GM06990 (cell line): ENCODE measurements at regions not wholly inside any gene's neighbourhood (a gene's known extent, or its start where the extent isn't known, plus 50 kb on each side); places are given as distances from the start of the nearest gene placed in this dataset.

ENCODE experiments used
- DNase-seq: peaks from one replicate; pipeline ENCODE4 v3.0.0-alpha.2; 2011; ENCODE audit not compliant: insufficient read length; ENCODE audit errors: extremely low read depth
- H3K27me3 ChIP-seq: replicated peaks from 2 replicates; pipeline ENCODE4 v1.6.0; 2011; ENCODE audit warnings: low read length; ENCODE audit not compliant: control insufficient read depth, insufficient read depth
- H3K36me3 ChIP-seq: 2 replicates; pipeline ENCODE4 v1.5.1; 2011; ENCODE audit warnings: low read length; ENCODE audit not compliant: control insufficient read depth, insufficient read depth
- H3K4me3 ChIP-seq: replicated peaks from 2 replicates; pipeline ENCODE4 v1.5.1; 2011; ENCODE audit warnings: low read depth, mild to moderate bottlenecking, control low read depth, low read length
- TF ChIP-seq, protein P1 (sequence below): IDR thresholded peaks from 2 replicates; pipeline ENCODE4 v1.5.1; 2011; ENCODE audit warnings: low read length, control low read depth, mild to moderate bottlenecking, inconsistent platforms; ENCODE audit not compliant: insufficient read depth, poor library complexity, severe bottlenecking

GRCh38 chr9:87233899-87234455, 263.7 kb upstream of the DAPK1 start:
- Histone ChIP-seq H3K27me3 (no peaks in the 10 kb centered on the region; the same call in 1 of the 2 replicates), H3K36me3 (no peaks in the 10 kb centered on the region), H3K4me3 (no peak overlapping the region)
- DNase-seq: no peak
- TF ChIP-seq, protein P1, sequence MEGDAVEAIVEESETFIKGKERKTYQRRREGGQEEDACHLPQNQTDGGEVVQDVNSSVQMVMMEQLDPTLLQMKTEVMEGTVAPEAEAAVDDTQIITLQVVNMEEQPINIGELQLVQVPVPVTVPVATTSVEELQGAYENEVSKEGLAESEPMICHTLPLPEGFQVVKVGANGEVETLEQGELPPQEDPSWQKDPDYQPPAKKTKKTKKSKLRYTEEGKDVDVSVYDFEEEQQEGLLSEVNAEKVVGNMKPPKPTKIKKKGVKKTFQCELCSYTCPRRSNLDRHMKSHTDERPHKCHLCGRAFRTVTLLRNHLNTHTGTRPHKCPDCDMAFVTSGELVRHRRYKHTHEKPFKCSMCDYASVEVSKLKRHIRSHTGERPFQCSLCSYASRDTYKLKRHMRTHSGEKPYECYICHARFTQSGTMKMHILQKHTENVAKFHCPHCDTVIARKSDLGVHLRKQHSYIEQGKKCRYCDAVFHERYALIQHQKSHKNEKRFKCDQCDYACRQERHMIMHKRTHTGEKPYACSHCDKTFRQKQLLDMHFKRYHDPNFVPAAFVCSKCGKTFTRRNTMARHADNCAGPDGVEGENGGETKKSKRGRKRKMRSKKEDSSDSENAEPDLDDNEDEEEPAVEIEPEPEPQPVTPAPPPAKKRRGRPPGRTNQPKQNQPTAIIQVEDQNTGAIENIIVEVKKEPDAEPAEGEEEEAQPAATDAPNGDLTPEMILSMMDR: no peak

- Histone ChIP-seq H3K27me3 (no peaks in the 10 kb centered on the region; the same call in 1 of the 2 replicates), H3K4me3 (no peak overlapping the region), H3K36me3 (no peaks in the 10 kb centered on the region)
- DNase-seq: no peak
- TF ChIP-seq, protein P1: no peak
These were observed 262.8 kb upstream of the DAPK1 start for GRCh38 chr9:87234854-87235253.

- Histone ChIP-seq H3K36me3 (no peaks in the 10 kb centered on the region), H3K27me3 (no peaks in the 10 kb centered on the region; the same call in 1 of the 2 replicates), H3K4me3 (no peak overlapping the region)
- TF ChIP-seq, protein P1: no peak
- no peak for DNase-seq
These were observed 261.1 kb upstream of the DAPK1 start for GRCh38 chr9:87236546-87236945.

DNA sequence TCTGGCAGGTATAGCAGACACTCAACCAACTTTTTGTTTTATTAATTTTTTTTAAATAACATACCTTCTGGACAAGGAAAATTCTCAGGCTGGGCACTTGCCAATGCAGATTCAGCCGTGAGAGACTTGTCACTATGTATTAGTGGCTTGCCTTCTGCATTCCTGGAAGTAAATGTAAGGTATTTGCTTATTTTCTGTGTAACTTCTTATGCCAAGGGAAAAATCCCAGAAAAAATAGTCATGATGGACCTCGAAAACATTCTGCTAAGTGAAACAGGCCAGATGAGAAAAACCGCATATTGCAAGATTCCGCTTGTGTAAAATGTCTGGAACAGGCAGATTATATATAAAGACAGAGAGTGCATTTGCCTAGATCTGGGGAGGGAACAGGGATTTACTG, 260.3 kb upstream of the DAPK1 start:
- no peaks in the 10 kb centered on the region for H3K27me3 ChIP-seq
- TF ChIP-seq, protein P1: no peak
- DNase-seq: no peak
- no peaks in the 10 kb centered on the region for H3K36me3 ChIP-seq
- H3K4me3 ChIP-seq: no peak overlapping the region

DNA sequence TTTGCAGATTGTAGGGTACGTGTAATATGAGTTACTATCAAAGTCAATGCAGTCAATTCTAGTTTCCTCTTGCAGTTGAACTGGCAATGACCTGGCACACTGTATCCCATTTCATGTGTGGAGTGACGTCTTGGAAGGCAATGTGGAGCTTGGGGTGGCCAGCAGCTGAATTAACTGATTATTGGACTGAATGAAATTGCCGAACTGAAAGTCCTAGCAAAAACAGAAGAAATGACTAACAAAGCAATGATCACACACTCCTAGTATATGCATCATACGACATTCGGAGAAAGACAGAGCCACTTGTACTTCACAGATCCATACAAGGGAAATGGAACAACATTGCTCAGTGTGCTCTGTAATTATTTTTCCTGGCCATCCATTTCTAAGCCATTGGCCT, 259.1 kb upstream of the DAPK1 start:
- H3K27me3 ChIP-seq: no peaks in the 10 kb centered on the region
- TF ChIP-seq, protein P1: no peak
- no peak overlapping the region for H3K4me3 ChIP-seq
- DNase-seq: no peak
- H3K36me3 ChIP-seq: no peaks in the 10 kb centered on the region

DNA sequence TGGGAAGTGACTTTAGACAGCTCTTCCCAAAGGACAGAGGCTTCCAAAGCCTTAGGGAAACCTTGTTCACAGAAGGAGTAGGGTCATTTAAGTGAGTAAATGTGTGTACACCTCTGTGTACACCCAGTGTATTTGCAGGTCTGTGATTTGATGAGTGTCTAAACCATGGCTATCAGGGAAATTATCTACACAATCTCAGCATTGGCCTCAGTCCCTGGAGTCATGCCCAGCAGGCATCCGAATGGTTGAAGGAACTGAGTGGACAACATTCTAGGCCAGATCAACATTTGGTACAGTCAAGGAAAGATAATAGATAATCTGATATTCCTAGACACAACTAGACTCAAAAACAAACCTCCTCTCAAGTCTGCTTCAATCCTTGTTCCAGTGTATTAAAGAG, 258.4 kb upstream of the DAPK1 start:
- Histone ChIP-seq H3K36me3 (no peaks in the 10 kb centered on the region), H3K27me3 (no peaks in the 10 kb centered on the region), H3K4me3 (no peak overlapping the region)
- no peak for DNase-seq
- TF ChIP-seq, protein P1: no peak
